ENCODE measurements at regions not wholly inside any gene's neighbourhood (a gene's known extent, or its start where the extent isn't known, plus 50 kb on each side); places are given as distances from the start of the nearest gene placed in this dataset.

DNA sequence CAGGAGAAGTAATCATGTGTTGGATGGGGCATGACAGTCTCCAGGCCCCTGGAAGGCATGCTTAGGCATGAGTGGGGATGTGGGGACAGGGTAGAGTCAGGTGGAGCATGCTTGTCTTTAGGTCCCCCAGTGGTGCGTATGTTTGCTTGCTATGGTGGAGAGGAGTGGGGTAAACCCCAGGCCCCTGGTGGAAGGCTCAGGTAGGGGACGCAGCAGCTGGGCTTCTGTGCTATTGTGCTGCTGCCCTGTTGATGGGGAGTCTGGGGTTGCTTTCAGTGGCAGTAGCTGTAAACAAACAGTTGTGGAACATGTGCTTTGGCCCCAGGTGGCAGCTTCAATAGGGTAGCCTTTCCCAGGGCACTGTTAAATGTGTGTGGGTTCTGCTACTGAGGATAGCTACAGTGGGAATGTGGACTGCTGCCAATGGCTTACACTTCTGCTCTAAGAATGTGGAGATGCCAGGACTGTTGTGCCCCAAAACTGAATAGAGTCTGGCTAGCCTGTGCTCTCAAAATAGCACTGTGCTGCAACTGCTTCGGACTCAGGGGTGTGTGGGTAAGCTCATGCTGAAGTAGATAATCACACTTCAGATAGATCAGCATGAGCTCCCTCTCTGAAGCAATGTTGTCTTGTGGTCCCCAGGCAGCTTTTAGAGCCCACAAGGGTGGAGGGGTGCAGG, 1257.3 kb downstream of the DIAPH3 start:
- TF ChIP-seq, protein P1, sequence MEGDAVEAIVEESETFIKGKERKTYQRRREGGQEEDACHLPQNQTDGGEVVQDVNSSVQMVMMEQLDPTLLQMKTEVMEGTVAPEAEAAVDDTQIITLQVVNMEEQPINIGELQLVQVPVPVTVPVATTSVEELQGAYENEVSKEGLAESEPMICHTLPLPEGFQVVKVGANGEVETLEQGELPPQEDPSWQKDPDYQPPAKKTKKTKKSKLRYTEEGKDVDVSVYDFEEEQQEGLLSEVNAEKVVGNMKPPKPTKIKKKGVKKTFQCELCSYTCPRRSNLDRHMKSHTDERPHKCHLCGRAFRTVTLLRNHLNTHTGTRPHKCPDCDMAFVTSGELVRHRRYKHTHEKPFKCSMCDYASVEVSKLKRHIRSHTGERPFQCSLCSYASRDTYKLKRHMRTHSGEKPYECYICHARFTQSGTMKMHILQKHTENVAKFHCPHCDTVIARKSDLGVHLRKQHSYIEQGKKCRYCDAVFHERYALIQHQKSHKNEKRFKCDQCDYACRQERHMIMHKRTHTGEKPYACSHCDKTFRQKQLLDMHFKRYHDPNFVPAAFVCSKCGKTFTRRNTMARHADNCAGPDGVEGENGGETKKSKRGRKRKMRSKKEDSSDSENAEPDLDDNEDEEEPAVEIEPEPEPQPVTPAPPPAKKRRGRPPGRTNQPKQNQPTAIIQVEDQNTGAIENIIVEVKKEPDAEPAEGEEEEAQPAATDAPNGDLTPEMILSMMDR (IDR thresholded peaks at IDR 0.05): no peak
- no peak for TF ChIP-seq POLR2A (IDR thresholded peaks at IDR 0.05)

Measured in tibial nerve (tissue), 3 donors.